Gastroesophageal sphincter (tissue), 4 donors: ENCODE measurements at regions not wholly inside any gene's neighbourhood (a gene's known extent, or its start where the extent isn't known, plus 50 kb on each side); places are given as distances from the start of the nearest gene placed in this dataset.
"Not testable (repeated sequence)": the region's sequence is repeated elsewhere in the genome, so short reads cannot be mapped to it uniquely, and the experiment has no call there.

ENCODE experiments used
- ATAC-seq: fragments of 150-250 bp; one replicate; pipeline ENCODE4 v1.9.1; 2016; ENCODE audit warnings: mild to moderate bottlenecking, moderate library complexity
- H3K27ac ChIP-seq, 4 donors: fragments of 200-600 bp; sonication (generic) in 3 of 4; 1 replicate in 3 of 4; 2 replicates in 1 of 4; pipeline ENCODE4 v1.5.1; 2016 to 2019
- H3K27me3 ChIP-seq: fragments of 200-600 bp; sonication (generic); one replicate; pipeline ENCODE4 v1.5.1; 2019
- H3K36me3 ChIP-seq, 2 donors: fragments of 200-600 bp; sonication (generic); one replicate each; pipeline ENCODE4 v1.5.1; 2019; ENCODE audit warnings: control low read depth in 1 of 2
- H3K4me1 ChIP-seq, 3 donors: fragments of 200-600 bp; sonication (generic); 1 replicate in 2 of 3; 2 replicates in 1 of 3; pipeline ENCODE4 v1.5.1; 2016 to 2019; ENCODE audit warnings: control low read depth in 2 of 3
- H3K4me3 ChIP-seq, 2 donors: fragments of 200-600 bp; sonication (generic); one replicate each; pipeline ENCODE4 v1.5.1; 2019; ENCODE audit warnings: mild to moderate bottlenecking in 1 of 2, moderate library complexity in 1 of 2
- H3K9me3 ChIP-seq, 3 donors: fragments of 200-600 bp; sonication (generic); one replicate each; pipeline ENCODE4 v1.5.1; 2017 to 2019; ENCODE audit warnings: control low read depth in 2 of 3
- CTCF ChIP-seq, 4 experiments: fragments of 200-600 bp in 2 of 4; fragments of 450-650 bp in 2 of 4; sonication (generic) in 1 of 4; IDR thresholded peaks; one replicate each; pipeline ENCODE4 v1.5.1; 2017 to 2019; ENCODE audit warnings: antibody characterized with exemption in 4 of 4, mild to moderate bottlenecking in 2 of 4, moderate library complexity in 2 of 4
- EP300 ChIP-seq: sonication (generic); formaldehyde crosslinking; IDR thresholded peaks from one replicate; pipeline ENCODE4 v1.6.1; 2017; ENCODE audit warnings: antibody characterized with exemption, mild to moderate bottlenecking
- POLR2A ChIP-seq, 2 donors: fragments of 450-650 bp; IDR thresholded peaks; one replicate each; pipeline ENCODE4 v1.6.1; 2017; ENCODE audit warnings: antibody characterized with exemption in 2 of 2, mild to moderate bottlenecking in 2 of 2, moderate library complexity in 1 of 2
- POLR2AphosphoS5 ChIP-seq: sonication (generic); formaldehyde crosslinking; IDR thresholded peaks from one replicate; pipeline ENCODE4 v1.6.1; 2017; ENCODE audit warnings: antibody characterized with exemption
- WGBS, 2 donors: methylation state at CpG; one replicate each; pipeline ENCODE4 v1.1.5; 2018; ENCODE audit warnings: low coverage in 1 of 2; 5-methylcytosine and 5-hydroxymethylcytosine counted together

GRCh38 chr20:30376767-30377658 lies 880.5 kb upstream of the DEFB115 start:
- H3K4me3 ChIP-seq, result peak overlapping the region; percentile 79 to 82
- H3K4me1 ChIP-seq, result peaks cover 0 to 20% (median 0%) of the 10 kb centered on the region in 3 donors
- no peaks in the 10 kb centered on the region for H3K9me3 ChIP-seq
- 24 to 57% methylated on average over 3 of the region's 70 CpGs for WGBS, 2 donors
- peak; percentile 51 for ATAC-seq
- peaks cover 0 to 7% of the 10 kb centered on the region in 2 donors for H3K36me3 ChIP-seq
- TF ChIP-seq CTCF (IDR thresholded peaks at IDR 0.05) (peak; percentile 50 to 90 (median 62)), POLR2AphosphoS5 (peak; percentile 50), EP300 (no peak), POLR2A (IDR thresholded peaks at IDR 0.05) (no peak)
- H3K27ac ChIP-seq, result peak overlapping the region; percentile 40 to 85 (median 62)
- H3K27me3 ChIP-seq, result no peaks in the 10 kb centered on the region

GRCh38 chr20:30378317-30378716 lies 879.1 kb upstream of the DEFB115 start:
- not testable (repeated sequence) for ATAC-seq, H3K27ac ChIP-seq, H3K36me3 ChIP-seq, H3K9me3 ChIP-seq, H3K27me3 ChIP-seq
- H3K4me1 ChIP-seq, result peaks cover 0 to 20% (median 0%) of the 10 kb centered on the region in 3 donors
- WGBS, 2 donors, result 69 to 77% methylated on average over 3 to 4 of the region's 4 CpGs
- peak overlapping the region in 1 of 2 donors; percentile 79 for H3K4me3 ChIP-seq

DNA sequence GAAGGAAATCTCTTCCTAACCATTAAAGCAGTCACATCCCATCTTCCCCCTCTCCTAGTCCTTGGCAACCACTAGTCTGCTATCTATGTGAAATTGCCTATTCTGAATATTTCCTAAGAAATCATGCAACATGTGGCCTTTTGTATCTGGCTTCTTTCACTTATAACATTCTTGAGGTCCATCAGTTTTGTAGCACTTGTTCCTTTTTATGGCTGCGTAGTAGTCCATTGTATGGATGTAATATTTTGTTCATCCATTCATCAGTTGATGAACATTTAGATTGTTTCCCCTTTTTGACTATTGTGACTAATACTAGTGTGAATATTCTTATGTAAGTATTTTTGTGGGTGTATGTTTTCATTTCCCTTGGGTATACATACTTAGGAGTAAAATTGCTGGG lies 878.7 kb upstream of the DEFB115 start:
- not testable (repeated sequence) for H3K4me3 ChIP-seq, ATAC-seq, H3K9me3 ChIP-seq, H3K27me3 ChIP-seq, H3K27ac ChIP-seq
- Histone ChIP-seq H3K4me1 (peaks cover 0 to 20% (median 0%) of the 10 kb centered on the region in 3 donors), H3K36me3 (peaks cover 0 to 11% of the 10 kb centered on the region in 2 donors)
- 100% methylated on average over 1 of the region's 1 CpG; no CpG with 5 or more reads in 1 of the 2 donors for WGBS, 2 donors

GRCh38 chr20:30384841-30385240 lies 872.6 kb upstream of the DEFB115 start:
- H3K36me3 ChIP-seq, result peaks cover 0 to 37% of the 10 kb centered on the region in 2 donors
- H3K27me3 ChIP-seq, ATAC-seq, H3K27ac ChIP-seq, H3K4me3 ChIP-seq, H3K9me3 ChIP-seq: not testable (repeated sequence)
- WGBS, 2 donors, result 85 to 100% methylated on average over 2 to 5 of the region's 6 CpGs
- H3K4me1 ChIP-seq, result peaks cover 0 to 10% (median 0%) of the 10 kb centered on the region in 3 donors

DNA sequence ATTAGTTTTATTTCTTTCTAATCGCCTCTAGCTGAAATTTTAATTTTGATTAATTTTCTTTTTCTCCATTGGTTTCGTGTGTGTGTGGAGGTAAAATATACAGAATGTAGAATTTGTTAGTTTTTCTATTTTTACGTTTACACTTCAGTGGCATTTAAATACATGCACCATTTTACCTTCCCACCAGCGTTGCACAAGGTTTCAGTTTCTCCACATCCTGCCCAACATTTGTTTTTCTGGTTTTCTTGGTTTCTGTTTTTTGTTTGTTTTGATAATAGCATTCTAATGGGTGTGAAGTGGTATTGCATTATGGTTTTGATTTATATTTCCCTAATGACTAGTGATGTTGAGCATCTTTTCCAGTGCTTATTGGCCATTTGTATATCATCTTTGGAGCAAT lies 871.4 kb upstream of the DEFB115 start:
- not testable (repeated sequence) for H3K9me3 ChIP-seq, H3K4me3 ChIP-seq, H3K27me3 ChIP-seq, H3K4me1 ChIP-seq, ATAC-seq, H3K27ac ChIP-seq
- H3K36me3 ChIP-seq, result peaks cover 0 to 46% of the 10 kb centered on the region in 2 donors
- 68 to 79% methylated on average over 4 of the region's 4 CpGs for WGBS, 2 donors

DNA sequence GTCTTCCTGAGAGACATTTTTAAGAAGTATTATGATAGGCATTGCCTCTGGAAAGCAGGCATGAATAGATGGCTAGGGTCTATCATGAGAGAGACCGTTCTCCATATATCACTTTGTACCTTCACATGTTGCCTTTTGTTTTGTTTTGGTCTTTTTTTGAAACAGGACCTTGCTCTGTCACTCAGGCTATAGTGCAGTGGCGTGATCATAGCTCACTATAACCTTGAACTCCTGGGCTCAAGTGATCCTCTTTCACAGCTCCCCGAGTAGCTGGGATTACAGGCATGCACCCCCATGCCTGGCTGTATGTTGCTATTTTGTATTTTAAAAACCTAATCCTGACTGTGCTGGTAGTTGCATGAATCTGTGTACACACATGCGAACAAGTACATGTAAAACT lies 869.6 kb upstream of the DEFB115 start:
- H3K27me3 ChIP-seq, H3K4me1 ChIP-seq, ATAC-seq, H3K9me3 ChIP-seq, H3K27ac ChIP-seq, H3K4me3 ChIP-seq: not testable (repeated sequence)
- peaks cover 0 to 53% of the 10 kb centered on the region in 2 donors for H3K36me3 ChIP-seq
- 66 to 91% methylated on average over 2 to 3 of the region's 4 CpGs for WGBS, 2 donors

DNA sequence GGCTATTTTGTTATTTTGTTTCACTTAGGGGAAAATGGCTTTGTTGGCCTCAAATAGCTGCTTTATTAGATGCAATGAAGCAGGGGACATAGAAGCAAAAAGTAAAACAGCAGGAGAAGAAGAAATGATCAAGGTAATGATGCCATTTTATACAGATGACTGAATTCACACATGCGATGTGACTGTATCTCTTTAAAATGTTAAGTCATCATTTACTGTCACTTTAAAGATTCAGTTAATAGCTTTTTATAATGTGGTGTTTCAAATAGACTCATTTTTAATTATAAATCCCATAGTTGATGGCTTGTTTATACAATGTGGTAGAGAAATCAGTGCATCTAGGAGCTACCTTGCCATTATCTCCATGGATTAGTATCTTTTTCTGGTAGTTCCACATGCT lies 863.9 kb upstream of the DEFB115 start:
- ATAC-seq, H3K27me3 ChIP-seq, H3K4me3 ChIP-seq, H3K9me3 ChIP-seq, H3K4me1 ChIP-seq, H3K27ac ChIP-seq: not testable (repeated sequence)
- peaks cover 3 to 82% of the 10 kb centered on the region in 2 donors for H3K36me3 ChIP-seq
- 100% methylated on average over 1 of the region's 1 CpG for WGBS, 2 donors

GRCh38 chr20:30397111-30397510 lies 860.4 kb upstream of the DEFB115 start:
- H3K4me1 ChIP-seq, H3K9me3 ChIP-seq, H3K27ac ChIP-seq, H3K4me3 ChIP-seq, H3K27me3 ChIP-seq, ATAC-seq: not testable (repeated sequence)
- H3K36me3 ChIP-seq, result peaks cover 3 to 78% of the 10 kb centered on the region in 2 donors
- WGBS, 2 donors, result 80 to 97% methylated on average over 1 to 2 of the region's 2 CpGs

GRCh38 chr20:30405061-30405460 lies 852.4 kb upstream of the DEFB115 start:
- H3K4me3 ChIP-seq, H3K27ac ChIP-seq, ATAC-seq, H3K4me1 ChIP-seq, H3K27me3 ChIP-seq: not testable (repeated sequence)
- WGBS, 2 donors, result no CpG with 5 or more reads among the region's 18 CpGs
- Histone ChIP-seq H3K9me3 (peaks cover 0 to 17% (median 0%) of the 10 kb centered on the region in 3 donors), H3K36me3 (peaks cover 0 to 53% of the 10 kb centered on the region in 2 donors)

DNA sequence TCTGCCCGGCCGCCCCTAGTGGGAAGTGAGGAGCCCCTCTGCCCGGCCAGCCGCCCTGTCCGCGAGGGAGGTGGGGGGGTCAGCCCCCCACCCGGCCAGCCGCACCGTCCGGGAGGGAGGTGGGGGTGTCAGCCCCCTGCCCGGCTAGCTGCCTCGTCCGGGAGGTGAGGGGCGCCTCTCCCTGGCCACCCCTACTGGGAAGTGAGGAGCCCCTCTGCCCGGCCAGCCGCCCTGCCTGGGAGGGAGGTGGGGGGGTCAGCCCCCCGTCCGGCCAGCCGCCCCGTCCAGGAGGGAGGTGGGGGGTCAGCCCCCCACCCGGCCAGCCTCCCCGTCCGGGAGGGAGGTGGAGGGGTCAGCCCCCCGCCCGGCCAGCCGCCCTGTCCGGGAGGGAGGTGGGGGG lies 851.9 kb upstream of the DEFB115 start:
- H3K27ac ChIP-seq, H3K4me3 ChIP-seq, ATAC-seq, H3K4me1 ChIP-seq, H3K27me3 ChIP-seq: not testable (repeated sequence)
- no CpG with 5 or more reads among the region's 27 CpGs for WGBS, 2 donors
- H3K36me3 ChIP-seq, result peaks cover 0 to 48% of the 10 kb centered on the region in 2 donors
- peaks cover 0 to 22% (median 0%) of the 10 kb centered on the region in 3 donors for H3K9me3 ChIP-seq

DNA sequence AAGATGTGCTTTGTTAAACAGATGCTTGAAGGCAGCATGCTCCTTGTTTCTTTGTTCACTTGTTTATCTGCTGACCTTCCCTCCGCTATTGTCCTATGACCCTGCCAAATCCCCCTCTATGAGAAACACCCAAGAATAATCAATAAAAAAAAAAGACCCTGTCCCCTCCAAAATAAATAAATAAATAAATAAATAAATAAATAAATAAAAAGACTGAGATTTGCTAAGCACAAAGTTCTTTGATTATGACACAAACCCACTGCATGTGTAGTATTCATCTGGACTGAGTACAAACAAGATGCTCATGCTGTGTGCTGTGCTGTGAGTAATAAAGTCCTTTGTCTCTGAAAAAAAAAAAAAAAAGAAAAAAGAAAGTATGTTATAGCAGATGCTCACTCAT lies 851.1 kb upstream of the DEFB115 start:
- Histone ChIP-seq H3K36me3 (peaks cover 0 to 41% of the 10 kb centered on the region in 2 donors), H3K9me3 (peaks cover 0 to 30% (median 0%) of the 10 kb centered on the region in 3 donors)
- H3K4me3 ChIP-seq, H3K4me1 ChIP-seq, ATAC-seq, H3K27ac ChIP-seq, H3K27me3 ChIP-seq: not testable (repeated sequence)
- 0% methylated on average over 1 of the region's 1 CpG; no CpG with 5 or more reads in 1 of the 2 donors for WGBS, 2 donors
